ENCODE measurements at regions not wholly inside any gene's neighbourhood (a gene's known extent, or its start where the extent isn't known, plus 50 kb on each side); places are given as distances from the start of the nearest gene placed in this dataset.

- TF ChIP-seq CTCF (IDR thresholded peaks at IDR 0.05 in 4 of 5, conservative IDR thresholded peaks at IDR 0.05 in 1 of 5) (no peak), POLR2A (IDR thresholded peaks at IDR 0.05) (no peak)
Observed at GRCh38 chr2:51293566-51294200, 261.8 kb upstream of the NRXN1 start.

Measured in gastrocnemius medialis (tissue), 4 donors.